IMR-90 (cell line): ENCODE measurements at regions not wholly inside any gene's neighbourhood (a gene's known extent, or its start where the extent isn't known, plus 50 kb on each side); places are given as distances from the start of the nearest gene placed in this dataset.

Source experiments
- ATAC-seq: fragments of 200-7000 bp; cut with Tn5 transposase; 2 replicates; pipeline ENCODE4 v1.9.1; 2020; ENCODE audit warnings: low read depth, mild to moderate bottlenecking, moderate library complexity
- BruUV-seq: library from RNA; stranded (reverse); fragments of 400-500 nt; replicated peaks from 2 replicates; lab custom pipeline; 2021; lab: Mats Ljungman, UMichigan
- CTCF ChIA-PET: fragments of 300-600 bp; formaldehyde crosslinking; extraction: SDS; loops from one replicate; lab custom pipeline; 2021; ENCODE audit warnings: antibody characterized with exemption; lab: Yijun Ruan, JAX
- POLR2A ChIA-PET: fragments of 300-600 bp; sonication (Branson Sonifier 250); formaldehyde crosslinking; loops from one replicate; lab custom pipeline; 2022; ENCODE audit warnings: antibody characterized with exemption; ENCODE audit not compliant: unreplicated experiment; lab: Charles Lee
- DNase-seq: peaks from one replicate; pipeline ENCODE4 v3.0.0; 2013
- H2AFZ ChIP-seq: replicated peaks from 2 replicates; pipeline ENCODE3; 2013; ENCODE audit warnings: low read length, mild to moderate bottlenecking; ENCODE audit not compliant: poor library complexity
- H2AK5ac ChIP-seq: 2 replicates; pipeline ENCODE4 v1.6.1; 2013; ENCODE audit warnings: low read depth, low read length, inconsistent platforms
- H2AK9ac ChIP-seq: replicated peaks from 2 replicates; pipeline ENCODE3; 2013; ENCODE audit warnings: mild to moderate bottlenecking, low read depth, low read length, moderate library complexity; ENCODE audit not compliant: poor library complexity
- H2BK120ac ChIP-seq: 2 replicates; pipeline ENCODE4 v1.6.1; 2013; ENCODE audit warnings: low read depth, low read length, inconsistent platforms
- H2BK15ac ChIP-seq: 3 replicates; pipeline ENCODE4 v1.6.1; 2013; ENCODE audit warnings: low read depth, low read length, inconsistent platforms
- H2BK20ac ChIP-seq: 2 replicates; pipeline ENCODE4 v1.6.1; 2013; ENCODE audit warnings: low read depth, mild to moderate bottlenecking, inconsistent platforms, low read length, moderate library complexity
- H2BK5ac ChIP-seq: 2 replicates; pipeline ENCODE4 v1.6.1; 2013; ENCODE audit warnings: mild to moderate bottlenecking, low read depth, low read length, inconsistent platforms; ENCODE audit not compliant: poor library complexity, severe bottlenecking
- H3K14ac ChIP-seq: replicated peaks from 2 replicates; pipeline ENCODE4 v1.6.1; 2013; ENCODE audit warnings: low read depth, low read length, inconsistent platforms
- H3K18ac ChIP-seq: 2 replicates; pipeline ENCODE4 v1.6.1; 2013; ENCODE audit warnings: low read depth, low read length, control low read depth
- H3K23ac ChIP-seq: 2 replicates; pipeline ENCODE4 v1.6.1; 2013; ENCODE audit warnings: low read depth, low read length, inconsistent platforms
- H3K27ac ChIP-seq: 2 replicates; pipeline ENCODE4 v1.5.1; 2013; ENCODE audit warnings: mild to moderate bottlenecking, control low read depth, low read length; ENCODE audit not compliant: insufficient read depth
- H3K27me3 ChIP-seq: 2 replicates; pipeline ENCODE4 v1.6.1; 2013; ENCODE audit warnings: low read length; ENCODE audit not compliant: control insufficient read depth, insufficient read depth
- H3K36me3 ChIP-seq: 2 replicates; pipeline ENCODE4 v1.6.1; 2013; ENCODE audit warnings: low read length, mixed read lengths; ENCODE audit not compliant: control insufficient read depth, insufficient read depth
- H3K4ac ChIP-seq: 2 replicates; pipeline ENCODE4 v1.6.1; 2013; ENCODE audit warnings: low read depth, low read length, inconsistent platforms
- H3K4me1 ChIP-seq: 2 replicates; pipeline ENCODE4 v1.6.1; 2013; ENCODE audit warnings: low read length, mixed read lengths; ENCODE audit not compliant: control insufficient read depth, insufficient read depth
- H3K4me2 ChIP-seq: 2 replicates; pipeline ENCODE4 v1.6.1; 2013; ENCODE audit warnings: low read depth, mild to moderate bottlenecking, control low read depth, low read length, moderate library complexity
- H3K4me3 ChIP-seq: 2 replicates; pipeline ENCODE4 v1.5.1; 2013; ENCODE audit warnings: low read depth, mild to moderate bottlenecking, control low read depth, low read length, moderate library complexity; ENCODE audit not compliant: insufficient read depth
- H3K56ac ChIP-seq: 2 replicates; pipeline ENCODE4 v1.6.1; 2013; ENCODE audit warnings: low read length, inconsistent platforms; ENCODE audit not compliant: insufficient read depth; ENCODE audit errors: extremely low read depth
- H3K79me1 ChIP-seq, 2 experiments: 2 replicates each; pipeline ENCODE4 v1.6.1; 2013; ENCODE audit warnings: low read length in 2 of 2, inconsistent platforms in 1 of 2, low read depth in 1 of 2
- H3K9ac ChIP-seq: 2 replicates; pipeline ENCODE4 v1.6.1; 2013; ENCODE audit warnings: low read depth, low read length, control low read depth
- H3K9me1 ChIP-seq: 2 replicates; pipeline ENCODE4 v1.6.1; 2013; ENCODE audit warnings: low read length, inconsistent platforms; ENCODE audit not compliant: insufficient read depth
- H3K9me3 ChIP-seq: 2 replicates; pipeline ENCODE4 v1.6.1; 2013; ENCODE audit warnings: low read length; ENCODE audit not compliant: control insufficient read depth, insufficient read depth
- H4K20me1 ChIP-seq: 2 replicates; pipeline ENCODE4 v1.6.1; 2013; ENCODE audit warnings: low read length, inconsistent platforms; ENCODE audit not compliant: insufficient read depth
- H4K5ac ChIP-seq: 2 replicates; pipeline ENCODE4 v1.6.1; 2013; ENCODE audit warnings: mild to moderate bottlenecking, low read depth, low read length, control low read depth
- H4K8ac ChIP-seq, 2 experiments: 2 replicates each; pipeline ENCODE4 v1.6.1; 2013; ENCODE audit warnings: low read depth in 2 of 2, low read length in 2 of 2, control low read depth in 1 of 2, inconsistent platforms in 1 of 2
- H4K91ac ChIP-seq: 2 replicates; pipeline ENCODE4 v1.6.1; 2013; ENCODE audit warnings: low read depth, low read length, inconsistent platforms; ENCODE audit not compliant: insufficient read depth
- BHLHE40 ChIP-seq: fragments of 150-350 bp; IDR thresholded peaks from 2 replicates; pipeline ENCODE4 v1.6.1; 2016; ENCODE audit warnings: mild to moderate bottlenecking, low read depth, low read length
- CHD1 ChIP-seq: IDR thresholded peaks from 2 replicates; pipeline ENCODE4 v1.6.1; 2012; ENCODE audit warnings: low read depth, low read length, improper control_type of control experiment
- FOS ChIP-seq: fragments of 150-350 bp; IDR thresholded peaks from 2 replicates; pipeline ENCODE4 v1.6.1; 2016; ENCODE audit warnings: low read depth, low read length
- MAFK ChIP-seq: IDR thresholded peaks from 2 replicates; pipeline ENCODE4 v1.6.1; 2012; ENCODE audit warnings: low read depth, low read length, improper control_type of control experiment
- MAZ ChIP-seq: IDR thresholded peaks from 2 replicates; pipeline ENCODE4 v1.6.1; 2012; ENCODE audit warnings: low read depth, mild to moderate bottlenecking, low read length, improper control_type of control experiment, moderate library complexity, borderline replicate concordance
- MXI1 ChIP-seq: IDR thresholded peaks from 2 replicates; pipeline ENCODE4 v1.6.1; 2012; ENCODE audit warnings: low read depth, mild to moderate bottlenecking, low read length, moderate library complexity, borderline replicate concordance
- POLR2A ChIP-seq: IDR thresholded peaks from 2 replicates; pipeline ENCODE4 v1.6.1; 2012; ENCODE audit warnings: mild to moderate bottlenecking, low read depth, low read length
- RAD21 ChIP-seq: IDR thresholded peaks from 2 replicates; pipeline ENCODE4 v1.6.1; 2012; ENCODE audit warnings: low read length, improper control_type of control experiment
- RCOR1 ChIP-seq: IDR thresholded peaks from 2 replicates; pipeline ENCODE4 v1.6.1; 2012; ENCODE audit warnings: mild to moderate bottlenecking, low read length, improper control_type of control experiment; ENCODE audit not compliant: insufficient replicate concordance
- RFX5 ChIP-seq: IDR thresholded peaks from 2 replicates; pipeline ENCODE4 v1.8.0; 2012; ENCODE audit warnings: low read depth, mild to moderate bottlenecking, low read length, moderate library complexity
- SMC3 ChIP-seq: fragments of 150-350 bp; IDR thresholded peaks from 2 replicates; pipeline ENCODE4 v1.6.1; 2016; ENCODE audit warnings: low read depth, mild to moderate bottlenecking, antibody characterized with exemption, low read length, moderate library complexity
- WGBS, 2 experiments: methylation state at CpG; one replicate each; pipeline versions ENCODE4 v1.1.5 to v1.1.7; 2013; ENCODE audit warnings: missing lambda C conversion rate in 2 of 2; ENCODE audit not compliant: insufficient read length in 1 of 2; ENCODE audit errors: extremely low coverage in 2 of 2; 5-methylcytosine and 5-hydroxymethylcytosine counted together
- dilution Hi-C: fragments of 300-500 bp; cut with HindIII; formaldehyde crosslinking; loops from one replicate; pipeline ENCODE4 v1.14.3; 2018; ENCODE audit warnings: low sequenced_read_pairs; ENCODE audit not compliant: unreplicated experiment
- in situ Hi-C: fragments of 300-500 bp; cut with MboI; formaldehyde crosslinking; loops from 3 replicates; pipeline ENCODE4 v1.14.3; 2019; ENCODE audit warnings: low sequenced_read_pairs, inconsistent platforms, mixed read lengths
- intact Hi-C: fragments of 100-400 bp; cut with micrococcal nuclease; formaldehyde crosslinking; loops from 2 replicates; pipeline ENCODE4 v1.10.0; 2022
- TF ChIP-seq, protein P1 (sequence below): conservative IDR thresholded peaks from 2 replicates; pipeline ENCODE4 v1.5.1; 2012; ENCODE audit warnings: mild to moderate bottlenecking, low read depth, low read length, improper control_type of control experiment
- TF ChIP-seq, protein P2 (sequence below): fragments of 150-350 bp; IDR thresholded peaks from 2 replicates; pipeline ENCODE4 v1.6.1; 2016; ENCODE audit warnings: low read depth, mild to moderate bottlenecking, low read length, moderate library complexity, borderline replicate concordance
- TF ChIP-seq, protein P3 (sequence below): fragments of 150-350 bp; IDR thresholded peaks from 2 replicates; pipeline ENCODE4 v1.6.1; 2017; ENCODE audit warnings: mild to moderate bottlenecking, antibody characterized with exemption, low read length, low read depth

DNA sequence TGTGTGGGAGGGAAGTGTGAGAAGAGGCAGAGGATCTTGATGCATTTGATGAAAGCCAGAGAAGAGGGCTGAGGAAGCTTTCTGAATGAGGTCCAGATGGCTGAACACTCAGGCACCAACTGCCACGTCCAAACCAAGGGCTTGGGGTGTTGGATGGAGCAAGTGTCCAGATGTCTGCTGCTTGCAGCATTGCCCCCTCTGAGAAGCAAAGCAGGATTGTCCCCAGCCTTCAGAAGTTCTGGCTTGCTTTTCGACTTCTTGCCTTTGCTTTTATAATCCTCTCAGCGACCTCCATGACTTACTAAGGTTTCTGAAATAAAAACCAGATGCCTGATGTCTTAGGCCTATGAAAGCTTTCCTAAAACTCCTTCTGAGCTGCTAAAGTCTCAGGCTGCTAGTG is 182.5 kb downstream of the HUNK start:
- TF ChIP-seq, protein P1, sequence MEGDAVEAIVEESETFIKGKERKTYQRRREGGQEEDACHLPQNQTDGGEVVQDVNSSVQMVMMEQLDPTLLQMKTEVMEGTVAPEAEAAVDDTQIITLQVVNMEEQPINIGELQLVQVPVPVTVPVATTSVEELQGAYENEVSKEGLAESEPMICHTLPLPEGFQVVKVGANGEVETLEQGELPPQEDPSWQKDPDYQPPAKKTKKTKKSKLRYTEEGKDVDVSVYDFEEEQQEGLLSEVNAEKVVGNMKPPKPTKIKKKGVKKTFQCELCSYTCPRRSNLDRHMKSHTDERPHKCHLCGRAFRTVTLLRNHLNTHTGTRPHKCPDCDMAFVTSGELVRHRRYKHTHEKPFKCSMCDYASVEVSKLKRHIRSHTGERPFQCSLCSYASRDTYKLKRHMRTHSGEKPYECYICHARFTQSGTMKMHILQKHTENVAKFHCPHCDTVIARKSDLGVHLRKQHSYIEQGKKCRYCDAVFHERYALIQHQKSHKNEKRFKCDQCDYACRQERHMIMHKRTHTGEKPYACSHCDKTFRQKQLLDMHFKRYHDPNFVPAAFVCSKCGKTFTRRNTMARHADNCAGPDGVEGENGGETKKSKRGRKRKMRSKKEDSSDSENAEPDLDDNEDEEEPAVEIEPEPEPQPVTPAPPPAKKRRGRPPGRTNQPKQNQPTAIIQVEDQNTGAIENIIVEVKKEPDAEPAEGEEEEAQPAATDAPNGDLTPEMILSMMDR, result no peak
- TF ChIP-seq RFX5 (no peak), MAZ (no peak), CHD1 (no peak), RAD21 (no peak), SMC3 (no peak), RCOR1 (no peak), MXI1 (no peak), MAFK (no peak), POLR2A (no peak), BHLHE40 (no peak), FOS (no peak)
- TF ChIP-seq, protein P2, sequence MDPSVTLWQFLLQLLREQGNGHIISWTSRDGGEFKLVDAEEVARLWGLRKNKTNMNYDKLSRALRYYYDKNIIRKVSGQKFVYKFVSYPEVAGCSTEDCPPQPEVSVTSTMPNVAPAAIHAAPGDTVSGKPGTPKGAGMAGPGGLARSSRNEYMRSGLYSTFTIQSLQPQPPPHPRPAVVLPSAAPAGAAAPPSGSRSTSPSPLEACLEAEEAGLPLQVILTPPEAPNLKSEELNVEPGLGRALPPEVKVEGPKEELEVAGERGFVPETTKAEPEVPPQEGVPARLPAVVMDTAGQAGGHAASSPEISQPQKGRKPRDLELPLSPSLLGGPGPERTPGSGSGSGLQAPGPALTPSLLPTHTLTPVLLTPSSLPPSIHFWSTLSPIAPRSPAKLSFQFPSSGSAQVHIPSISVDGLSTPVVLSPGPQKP, result no peak
- TF ChIP-seq, protein P3, sequence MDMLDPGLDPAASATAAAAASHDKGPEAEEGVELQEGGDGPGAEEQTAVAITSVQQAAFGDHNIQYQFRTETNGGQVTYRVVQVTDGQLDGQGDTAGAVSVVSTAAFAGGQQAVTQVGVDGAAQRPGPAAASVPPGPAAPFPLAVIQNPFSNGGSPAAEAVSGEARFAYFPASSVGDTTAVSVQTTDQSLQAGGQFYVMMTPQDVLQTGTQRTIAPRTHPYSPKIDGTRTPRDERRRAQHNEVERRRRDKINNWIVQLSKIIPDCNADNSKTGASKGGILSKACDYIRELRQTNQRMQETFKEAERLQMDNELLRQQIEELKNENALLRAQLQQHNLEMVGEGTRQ, result no peak
- Histone ChIP-seq H3K9ac (no peak overlapping the region), H3K4me2 (no peak overlapping the region), H4K8ac (no peak overlapping the region), H3K9me1 (no peaks in the 10 kb centered on the region), H4K91ac (no peak overlapping the region), H3K14ac (no peak overlapping the region), H3K18ac (no peak overlapping the region), H3K27ac (no peak overlapping the region), H4K5ac (no peak overlapping the region), H3K4me3 (no peak overlapping the region), H3K4ac (no peak overlapping the region), H2AK5ac (no peak overlapping the region), H4K20me1 (no peaks in the 10 kb centered on the region), H3K27me3 (peaks cover 2% of the 10 kb centered on the region; the same call in 1 of the 2 replicates), H3K9me3 (no peaks in the 10 kb centered on the region), H3K4me1 (no peaks in the 10 kb centered on the region), H2AFZ (no peak overlapping the region), H2BK15ac (no peak overlapping the region), H2BK20ac (no peak overlapping the region), H2BK5ac (no peak overlapping the region), H3K56ac (no peak overlapping the region), H3K23ac (no peak overlapping the region), H2BK120ac (no peak overlapping the region), H3K79me1 (no peaks in the 10 kb centered on the region), H3K36me3 (no peaks in the 10 kb centered on the region), H2AK9ac (no peak overlapping the region)
- BruUV-seq, result no TSS peak
- dilution Hi-C loops, result no loop called here
- intact Hi-C loops, result no loop called here
- DNase-seq, result no peak
- no peak for ATAC-seq
- POLR2A ChIA-PET, result no interaction called here
- no CpG with 5 or more reads among the region's 3 CpGs for WGBS, 2 experiments
- in situ Hi-C loops, result no loop called here
- CTCF ChIA-PET, result no interaction called here
